OCI-LY3 (cell line): ENCODE measurements at regions not wholly inside any gene's neighbourhood (a gene's known extent, or its start where the extent isn't known, plus 50 kb on each side); places are given as distances from the start of the nearest gene placed in this dataset.

Source experiments
- H2AFZ ChIP-seq: fragments of 200-600, 300-600 bp; shearing (Covaris generic); 2 replicates; pipeline ENCODE4 v1.6.0; 2014; ENCODE audit warnings: antibody characterized with exemption, low read depth, low read length
- H3K27ac ChIP-seq: fragments of 200-600, 300-600 bp; sonication (generic); 2 replicates; pipeline ENCODE4 v1.5.1; 2014; ENCODE audit warnings: mild to moderate bottlenecking, low read length, moderate library complexity, mixed read lengths
- H3K27me3 ChIP-seq: fragments of 200-600, 300-600 bp; sonication (generic); 2 replicates; pipeline ENCODE4 v1.6.1; 2014; ENCODE audit warnings: low read depth, low read length, mixed read lengths
- H3K36me3 ChIP-seq: fragments of 200-600, 300-600 bp; sonication (generic); replicated peaks from 2 replicates; pipeline ENCODE3; 2014; ENCODE audit warnings: low read depth, low read length, mixed read lengths
- H3K4me1 ChIP-seq: fragments of 300-600, 200-600 bp; sonication (generic); 2 replicates; pipeline ENCODE4 v1.6.1; 2014; ENCODE audit warnings: low read length, mixed read lengths
- H3K4me2 ChIP-seq: fragments of 200-600, 300-600 bp; sonication (generic); 2 replicates; pipeline ENCODE4 v1.6.1; 2014; ENCODE audit warnings: low read length, mixed read lengths
- H3K4me3 ChIP-seq: fragments of 300-600, 200-600 bp; sonication (generic); 2 replicates; pipeline ENCODE4 v1.5.1; 2014; ENCODE audit warnings: antibody characterized with exemption, mild to moderate bottlenecking, low read length, moderate library complexity
- H3K79me2 ChIP-seq: fragments of 300-600, 200-600 bp; shearing (Covaris generic); 2 replicates; pipeline ENCODE4 v1.6.1; 2014; ENCODE audit warnings: mild to moderate bottlenecking, low read length, mixed read lengths
- H3K9ac ChIP-seq: fragments of 300-600, 200-600 bp; shearing (Covaris generic); 2 replicates; pipeline ENCODE4 v1.6.0; 2014; ENCODE audit warnings: mild to moderate bottlenecking, low read length, moderate library complexity
- H3K9me3 ChIP-seq: fragments of 200-600, 300-600 bp; shearing (Covaris generic); 2 replicates; pipeline ENCODE4 v1.6.1; 2014; ENCODE audit warnings: low read length, mixed read lengths; ENCODE audit not compliant: insufficient read depth
- H4K20me1 ChIP-seq: fragments of 200-600, 300-600 bp; sonication (generic); 2 replicates; pipeline ENCODE4 v1.6.1; 2016; ENCODE audit warnings: low read length, mixed read lengths; ENCODE audit not compliant: insufficient read depth
- CTCF ChIP-seq: fragments of 200-600, 300-600 bp; sonication (generic); IDR thresholded peaks from 2 replicates; pipeline ENCODE4 v1.5.1; 2014; ENCODE audit warnings: antibody characterized with exemption, low read length, low read depth
- EZH2phosphoT487 ChIP-seq: fragments of 200-600 bp; shearing (Covaris generic); IDR thresholded peaks from 2 replicates; pipeline ENCODE4 v1.6.1; 2018; ENCODE audit warnings: antibody characterized with exemption, mixed run types, low read depth

- H3K79me2 ChIP-seq: no peaks in the 10 kb centered on the region
- H3K27me3 ChIP-seq: no peaks in the 10 kb centered on the region
- peaks cover 18% of the 10 kb centered on the region for H3K4me1 ChIP-seq
- peak overlapping the region; percentile 53 for H3K4me2 ChIP-seq
- H3K9me3 ChIP-seq: no peaks in the 10 kb centered on the region
- TF ChIP-seq CTCF (no peak), EZH2phosphoT487 (no peak)
- 0 out of 2 replicates have a peak overlapping the region, but pooled peaks have one; percentile 30 for H3K27ac ChIP-seq
- H3K9ac ChIP-seq: no peak overlapping the region
- peak overlapping the region; percentile 18; the same call in 1 of the 2 replicates for H3K4me3 ChIP-seq
- H2AFZ ChIP-seq: no peak overlapping the region
- no peaks in the 10 kb centered on the region for H3K36me3 ChIP-seq
- H4K20me1 ChIP-seq: no peaks in the 10 kb centered on the region
These were observed 602.6 kb upstream of the PTCHD4 start for GRCh38 chr6:48713612-48714011.

- no peaks in the 10 kb centered on the region for H3K36me3 ChIP-seq
- no peaks in the 10 kb centered on the region for H4K20me1 ChIP-seq
- no peaks in the 10 kb centered on the region for H3K79me2 ChIP-seq
- no peak overlapping the region for H3K27ac ChIP-seq
- TF ChIP-seq EZH2phosphoT487 (no peak), CTCF (no peak)
- no peaks in the 10 kb centered on the region for H3K4me1 ChIP-seq
- H3K9ac ChIP-seq: no peak overlapping the region
- H3K9me3 ChIP-seq: no peaks in the 10 kb centered on the region
- H3K4me2 ChIP-seq: no peak overlapping the region
- no peak overlapping the region for H2AFZ ChIP-seq
- no peak overlapping the region for H3K4me3 ChIP-seq
- no peaks in the 10 kb centered on the region for H3K27me3 ChIP-seq
These were observed 595.3 kb upstream of the PTCHD4 start for GRCh38 chr6:48706310-48706709.

- Histone ChIP-seq H3K79me2 (no peaks in the 10 kb centered on the region), H3K27me3 (no peaks in the 10 kb centered on the region), H3K9me3 (no peaks in the 10 kb centered on the region), H3K4me1 (no peaks in the 10 kb centered on the region), H3K36me3 (no peaks in the 10 kb centered on the region), H4K20me1 (no peaks in the 10 kb centered on the region), H3K4me3 (no peak overlapping the region), H2AFZ (no peak overlapping the region), H3K4me2 (no peak overlapping the region), H3K9ac (no peak overlapping the region), H3K27ac (no peak overlapping the region)
- TF ChIP-seq CTCF (no peak), EZH2phosphoT487 (no peak)
These were observed 590.6 kb upstream of the PTCHD4 start for GRCh38 chr6:48701572-48701971.

- no peaks in the 10 kb centered on the region for H3K79me2 ChIP-seq
These were observed 584.9 kb upstream of the PTCHD4 start for GRCh38 chr6:48695872-48696271.

More at GRCh38 chr6:48695872-48696271, 584.9 kb upstream of the PTCHD4 start:
- peaks cover 10% of the 10 kb centered on the region for H3K4me1 ChIP-seq
- no peaks in the 10 kb centered on the region for H3K27me3 ChIP-seq
- H2AFZ ChIP-seq: no peak overlapping the region
- no peak overlapping the region for H3K4me3 ChIP-seq
- peaks cover 9% of the 10 kb centered on the region for H3K9me3 ChIP-seq
- H4K20me1 ChIP-seq: no peaks in the 10 kb centered on the region
- H3K36me3 ChIP-seq: no peaks in the 10 kb centered on the region
- TF ChIP-seq EZH2phosphoT487: no peak
- no peak for TF ChIP-seq CTCF
- no peak overlapping the region for H3K4me2 ChIP-seq
- no peak overlapping the region for H3K9ac ChIP-seq
- H3K27ac ChIP-seq: no peak overlapping the region
